ENCODE measurements at regions not wholly inside any gene's neighbourhood (a gene's known extent, or its start where the extent isn't known, plus 50 kb on each side); places are given as distances from the start of the nearest gene placed in this dataset.

DNA sequence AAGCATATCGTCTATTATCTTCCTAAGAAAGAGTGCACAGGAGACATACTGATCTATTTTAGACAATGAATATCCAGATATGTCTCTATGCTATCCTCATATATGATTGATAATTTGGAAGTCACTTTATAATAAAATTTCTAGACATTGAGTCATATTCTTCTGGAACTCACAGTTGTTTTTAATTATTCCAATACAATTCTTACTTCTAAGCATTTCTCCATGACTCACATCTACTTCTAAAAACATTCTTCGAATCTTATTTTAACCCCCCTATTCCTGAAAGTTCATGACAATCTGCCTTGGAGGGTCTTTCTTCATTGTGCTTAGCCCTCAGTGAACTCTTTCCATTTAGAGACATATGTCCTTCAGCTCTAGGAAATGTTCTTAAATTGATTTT is 368.1 kb downstream of the MDFIC start:
- TF ChIP-seq STAT5B (CRISPR knock-in tag; IDR thresholded peaks at IDR 0.05) = no peak
- no peak for TF ChIP-seq POLR2A (conservative IDR thresholded peaks at IDR 0.05)
- TF ChIP-seq, protein P1, sequence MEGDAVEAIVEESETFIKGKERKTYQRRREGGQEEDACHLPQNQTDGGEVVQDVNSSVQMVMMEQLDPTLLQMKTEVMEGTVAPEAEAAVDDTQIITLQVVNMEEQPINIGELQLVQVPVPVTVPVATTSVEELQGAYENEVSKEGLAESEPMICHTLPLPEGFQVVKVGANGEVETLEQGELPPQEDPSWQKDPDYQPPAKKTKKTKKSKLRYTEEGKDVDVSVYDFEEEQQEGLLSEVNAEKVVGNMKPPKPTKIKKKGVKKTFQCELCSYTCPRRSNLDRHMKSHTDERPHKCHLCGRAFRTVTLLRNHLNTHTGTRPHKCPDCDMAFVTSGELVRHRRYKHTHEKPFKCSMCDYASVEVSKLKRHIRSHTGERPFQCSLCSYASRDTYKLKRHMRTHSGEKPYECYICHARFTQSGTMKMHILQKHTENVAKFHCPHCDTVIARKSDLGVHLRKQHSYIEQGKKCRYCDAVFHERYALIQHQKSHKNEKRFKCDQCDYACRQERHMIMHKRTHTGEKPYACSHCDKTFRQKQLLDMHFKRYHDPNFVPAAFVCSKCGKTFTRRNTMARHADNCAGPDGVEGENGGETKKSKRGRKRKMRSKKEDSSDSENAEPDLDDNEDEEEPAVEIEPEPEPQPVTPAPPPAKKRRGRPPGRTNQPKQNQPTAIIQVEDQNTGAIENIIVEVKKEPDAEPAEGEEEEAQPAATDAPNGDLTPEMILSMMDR (IDR thresholded peaks at IDR 0.05 in 2 of 3, conservative IDR thresholded peaks at IDR 0.05 in 1 of 3; ENCODE audit: insufficient read depth in 2 of 3, low read depth in 1 of 3, low read length in 3 of 3) = no peak
- TF ChIP-seq, protein P2, sequence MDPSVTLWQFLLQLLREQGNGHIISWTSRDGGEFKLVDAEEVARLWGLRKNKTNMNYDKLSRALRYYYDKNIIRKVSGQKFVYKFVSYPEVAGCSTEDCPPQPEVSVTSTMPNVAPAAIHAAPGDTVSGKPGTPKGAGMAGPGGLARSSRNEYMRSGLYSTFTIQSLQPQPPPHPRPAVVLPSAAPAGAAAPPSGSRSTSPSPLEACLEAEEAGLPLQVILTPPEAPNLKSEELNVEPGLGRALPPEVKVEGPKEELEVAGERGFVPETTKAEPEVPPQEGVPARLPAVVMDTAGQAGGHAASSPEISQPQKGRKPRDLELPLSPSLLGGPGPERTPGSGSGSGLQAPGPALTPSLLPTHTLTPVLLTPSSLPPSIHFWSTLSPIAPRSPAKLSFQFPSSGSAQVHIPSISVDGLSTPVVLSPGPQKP (CRISPR knock-in tag; IDR thresholded peaks at IDR 0.05) = no peak
- no peak for TF ChIP-seq LARP7 (IDR thresholded peaks at IDR 0.05)
- no peak for TF ChIP-seq ZC3H4 (CRISPR knock-in tag; IDR thresholded peaks at IDR 0.05; ENCODE audit: borderline replicate concordance)
- TF ChIP-seq HMG20B (CRISPR knock-in tag; IDR thresholded peaks at IDR 0.05) = no peak
- TF ChIP-seq, protein P3, sequence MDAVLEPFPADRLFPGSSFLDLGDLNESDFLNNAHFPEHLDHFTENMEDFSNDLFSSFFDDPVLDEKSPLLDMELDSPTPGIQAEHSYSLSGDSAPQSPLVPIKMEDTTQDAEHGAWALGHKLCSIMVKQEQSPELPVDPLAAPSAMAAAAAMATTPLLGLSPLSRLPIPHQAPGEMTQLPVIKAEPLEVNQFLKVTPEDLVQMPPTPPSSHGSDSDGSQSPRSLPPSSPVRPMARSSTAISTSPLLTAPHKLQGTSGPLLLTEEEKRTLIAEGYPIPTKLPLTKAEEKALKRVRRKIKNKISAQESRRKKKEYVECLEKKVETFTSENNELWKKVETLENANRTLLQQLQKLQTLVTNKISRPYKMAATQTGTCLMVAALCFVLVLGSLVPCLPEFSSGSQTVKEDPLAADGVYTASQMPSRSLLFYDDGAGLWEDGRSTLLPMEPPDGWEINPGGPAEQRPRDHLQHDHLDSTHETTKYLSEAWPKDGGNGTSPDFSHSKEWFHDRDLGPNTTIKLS (IDR thresholded peaks at IDR 0.05; ENCODE audit: borderline replicate concordance, low read depth) = no peak
- TF ChIP-seq, protein P4, sequence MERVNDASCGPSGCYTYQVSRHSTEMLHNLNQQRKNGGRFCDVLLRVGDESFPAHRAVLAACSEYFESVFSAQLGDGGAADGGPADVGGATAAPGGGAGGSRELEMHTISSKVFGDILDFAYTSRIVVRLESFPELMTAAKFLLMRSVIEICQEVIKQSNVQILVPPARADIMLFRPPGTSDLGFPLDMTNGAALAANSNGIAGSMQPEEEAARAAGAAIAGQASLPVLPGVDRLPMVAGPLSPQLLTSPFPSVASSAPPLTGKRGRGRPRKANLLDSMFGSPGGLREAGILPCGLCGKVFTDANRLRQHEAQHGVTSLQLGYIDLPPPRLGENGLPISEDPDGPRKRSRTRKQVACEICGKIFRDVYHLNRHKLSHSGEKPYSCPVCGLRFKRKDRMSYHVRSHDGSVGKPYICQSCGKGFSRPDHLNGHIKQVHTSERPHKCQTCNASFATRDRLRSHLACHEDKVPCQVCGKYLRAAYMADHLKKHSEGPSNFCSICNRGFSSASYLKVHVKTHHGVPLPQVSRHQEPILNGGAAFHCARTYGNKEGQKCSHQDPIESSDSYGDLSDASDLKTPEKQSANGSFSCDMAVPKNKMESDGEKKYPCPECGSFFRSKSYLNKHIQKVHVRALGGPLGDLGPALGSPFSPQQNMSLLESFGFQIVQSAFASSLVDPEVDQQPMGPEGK (CRISPR knock-in tag; IDR thresholded peaks at IDR 0.05; ENCODE audit: borderline replicate concordance) = no peak
- TF ChIP-seq, protein P5, sequence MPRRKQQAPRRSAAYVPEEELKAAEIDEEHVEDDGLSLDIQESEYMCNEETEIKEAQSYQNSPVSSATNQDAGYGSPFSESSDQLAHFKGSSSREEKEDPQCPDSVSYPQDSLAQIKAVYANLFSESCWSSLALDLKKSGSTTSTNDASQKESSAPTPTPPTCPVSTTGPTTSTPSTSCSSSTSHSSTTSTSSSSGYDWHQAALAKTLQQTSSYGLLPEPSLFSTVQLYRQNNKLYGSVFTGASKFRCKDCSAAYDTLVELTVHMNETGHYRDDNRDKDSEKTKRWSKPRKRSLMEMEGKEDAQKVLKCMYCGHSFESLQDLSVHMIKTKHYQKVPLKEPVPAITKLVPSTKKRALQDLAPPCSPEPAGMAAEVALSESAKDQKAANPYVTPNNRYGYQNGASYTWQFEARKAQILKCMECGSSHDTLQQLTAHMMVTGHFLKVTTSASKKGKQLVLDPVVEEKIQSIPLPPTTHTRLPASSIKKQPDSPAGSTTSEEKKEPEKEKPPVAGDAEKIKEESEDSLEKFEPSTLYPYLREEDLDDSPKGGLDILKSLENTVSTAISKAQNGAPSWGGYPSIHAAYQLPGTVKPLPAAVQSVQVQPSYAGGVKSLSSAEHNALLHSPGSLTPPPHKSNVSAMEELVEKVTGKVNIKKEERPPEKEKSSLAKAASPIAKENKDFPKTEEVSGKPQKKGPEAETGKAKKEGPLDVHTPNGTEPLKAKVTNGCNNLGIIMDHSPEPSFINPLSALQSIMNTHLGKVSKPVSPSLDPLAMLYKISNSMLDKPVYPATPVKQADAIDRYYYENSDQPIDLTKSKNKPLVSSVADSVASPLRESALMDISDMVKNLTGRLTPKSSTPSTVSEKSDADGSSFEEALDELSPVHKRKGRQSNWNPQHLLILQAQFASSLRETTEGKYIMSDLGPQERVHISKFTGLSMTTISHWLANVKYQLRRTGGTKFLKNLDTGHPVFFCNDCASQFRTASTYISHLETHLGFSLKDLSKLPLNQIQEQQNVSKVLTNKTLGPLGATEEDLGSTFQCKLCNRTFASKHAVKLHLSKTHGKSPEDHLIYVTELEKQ (CRISPR knock-in tag; IDR thresholded peaks at IDR 0.05) = no peak
- no peak for TF ChIP-seq ZNF707 (CRISPR knock-in tag; conservative IDR thresholded peaks at IDR 0.05)
- TF ChIP-seq, protein P6, sequence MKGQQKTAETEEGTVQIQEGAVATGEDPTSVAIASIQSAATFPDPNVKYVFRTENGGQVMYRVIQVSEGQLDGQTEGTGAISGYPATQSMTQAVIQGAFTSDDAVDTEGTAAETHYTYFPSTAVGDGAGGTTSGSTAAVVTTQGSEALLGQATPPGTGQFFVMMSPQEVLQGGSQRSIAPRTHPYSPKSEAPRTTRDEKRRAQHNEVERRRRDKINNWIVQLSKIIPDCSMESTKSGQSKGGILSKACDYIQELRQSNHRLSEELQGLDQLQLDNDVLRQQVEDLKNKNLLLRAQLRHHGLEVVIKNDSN (CRISPR knock-in tag; IDR thresholded peaks at IDR 0.05) = no peak
- TF ChIP-seq, protein P7, sequence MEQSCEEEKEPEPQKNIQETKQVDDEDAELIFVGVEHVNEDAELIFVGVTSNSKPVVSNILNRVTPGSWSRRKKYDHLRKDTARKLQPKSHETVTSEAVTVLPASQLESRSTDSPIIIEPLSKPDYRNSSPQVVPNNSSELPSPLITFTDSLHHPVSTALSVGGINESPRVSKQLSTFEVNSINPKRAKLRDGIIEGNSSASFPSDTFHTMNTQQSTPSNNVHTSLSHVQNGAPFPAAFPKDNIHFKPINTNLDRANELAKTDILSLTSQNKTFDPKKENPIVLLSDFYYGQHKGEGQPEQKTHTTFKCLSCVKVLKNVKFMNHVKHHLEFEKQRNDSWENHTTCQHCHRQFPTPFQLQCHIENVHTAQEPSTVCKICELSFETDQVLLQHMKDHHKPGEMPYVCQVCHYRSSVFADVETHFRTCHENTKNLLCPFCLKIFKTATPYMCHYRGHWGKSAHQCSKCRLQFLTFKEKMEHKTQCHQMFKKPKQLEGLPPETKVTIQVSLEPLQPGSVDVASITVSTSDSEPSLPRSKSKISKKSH (CRISPR knock-in tag; IDR thresholded peaks at IDR 0.05) = no peak
